ENCODE measurements at regions not wholly inside any gene's neighbourhood (a gene's known extent, or its start where the extent isn't known, plus 50 kb on each side); places are given as distances from the start of the nearest gene placed in this dataset.

- no peak for ATAC-seq
- TF ChIP-seq CREB5 (CRISPR knock-in tag; IDR thresholded peaks at IDR 0.05; ENCODE audit: low read depth) (no peak), TCF4 (CRISPR knock-in tag; IDR thresholded peaks at IDR 0.05; ENCODE audit: borderline replicate concordance) (no peak), ESRRG (CRISPR knock-in tag; IDR thresholded peaks at IDR 0.05) (no peak), TOX (CRISPR knock-in tag; IDR thresholded peaks at IDR 0.05; ENCODE audit: borderline replicate concordance) (no peak), ISL1 (CRISPR knock-in tag; IDR thresholded peaks at IDR 0.05) (no peak), SNAI2 (CRISPR knock-in tag; IDR thresholded peaks at IDR 0.05) (no peak), ZNF8 (CRISPR knock-in tag; IDR thresholded peaks at IDR 0.05) (no peak), RARB (CRISPR knock-in tag; IDR thresholded peaks at IDR 0.05) (no peak), TSHZ2 (CRISPR knock-in tag; IDR thresholded peaks at IDR 0.05) (no peak), ZC3H10 (CRISPR knock-in tag; IDR thresholded peaks at IDR 0.05) (no peak), PPARA (CRISPR knock-in tag; IDR thresholded peaks at IDR 0.05; ENCODE audit: borderline replicate concordance) (no peak), ZNF70 (CRISPR knock-in tag; IDR thresholded peaks at IDR 0.05) (no peak), OSR1 (CRISPR knock-in tag; IDR thresholded peaks at IDR 0.05) (no peak), CSDC2 (CRISPR knock-in tag; IDR thresholded peaks at IDR 0.05) (no peak), ZFP3 (CRISPR knock-in tag; IDR thresholded peaks at IDR 0.05) (no peak), ZNF565 (CRISPR knock-in tag; conservative IDR thresholded peaks at IDR 0.05; ENCODE audit: low read depth) (no peak)
These were observed 82.5 kb downstream of the RPL22L1 start for GRCh38 chr3:170787464-170787863.

- TF ChIP-seq ISL1 (CRISPR knock-in tag; IDR thresholded peaks at IDR 0.05) (no peak), ZNF565 (CRISPR knock-in tag; conservative IDR thresholded peaks at IDR 0.05; ENCODE audit: low read depth) (no peak), ZNF8 (CRISPR knock-in tag; IDR thresholded peaks at IDR 0.05) (no peak), ZFP3 (CRISPR knock-in tag; IDR thresholded peaks at IDR 0.05) (no peak), RARB (CRISPR knock-in tag; IDR thresholded peaks at IDR 0.05) (no peak), ESRRG (CRISPR knock-in tag; IDR thresholded peaks at IDR 0.05) (no peak)
- ATAC-seq, result no peak
These were observed 84.5 kb downstream of the RPL22L1 start for GRCh38 chr3:170785454-170785853.

- no peak for ATAC-seq
- TF ChIP-seq SNAI2 (CRISPR knock-in tag; IDR thresholded peaks at IDR 0.05) (no peak), OSR1 (CRISPR knock-in tag; IDR thresholded peaks at IDR 0.05) (no peak), ISL1 (CRISPR knock-in tag; IDR thresholded peaks at IDR 0.05) (no peak), BACH2 (CRISPR knock-in tag; IDR thresholded peaks at IDR 0.05; ENCODE audit: borderline replicate concordance) (no peak)
These were observed 85.6 kb downstream of the RPL22L1 start for GRCh38 chr3:170784406-170784805.

- ATAC-seq, result no peak
- TF ChIP-seq ESRRG (CRISPR knock-in tag; IDR thresholded peaks at IDR 0.05) (no peak), GLIS3 (CRISPR knock-in tag; IDR thresholded peaks at IDR 0.05) (no peak), ZC3H10 (CRISPR knock-in tag; IDR thresholded peaks at IDR 0.05) (no peak), ZFP3 (CRISPR knock-in tag; IDR thresholded peaks at IDR 0.05) (no peak), RARB (CRISPR knock-in tag; IDR thresholded peaks at IDR 0.05) (no peak), TCF4 (CRISPR knock-in tag; IDR thresholded peaks at IDR 0.05; ENCODE audit: borderline replicate concordance) (no peak)
These were observed 89.0 kb downstream of the RPL22L1 start for GRCh38 chr3:170780955-170781354.

- ATAC-seq, result no peak
- no peak for TF ChIP-seq CSRNP3 (CRISPR knock-in tag; IDR thresholded peaks at IDR 0.05)
- TF ChIP-seq TSHZ2 (CRISPR knock-in tag; IDR thresholded peaks at IDR 0.05), result no peak
- TF ChIP-seq TCF4 (CRISPR knock-in tag; IDR thresholded peaks at IDR 0.05; ENCODE audit: borderline replicate concordance), result no peak
- no peak for TF ChIP-seq ZC3H10 (CRISPR knock-in tag; IDR thresholded peaks at IDR 0.05)
- TF ChIP-seq CREB5 (CRISPR knock-in tag; IDR thresholded peaks at IDR 0.05; ENCODE audit: low read depth), result no peak
- no peak for TF ChIP-seq ZFP3 (CRISPR knock-in tag; IDR thresholded peaks at IDR 0.05)
- no peak for TF ChIP-seq ZNF565 (CRISPR knock-in tag; conservative IDR thresholded peaks at IDR 0.05; ENCODE audit: low read depth)
- no peak for TF ChIP-seq RARB (CRISPR knock-in tag; IDR thresholded peaks at IDR 0.05)
- no peak for TF ChIP-seq BACH2 (CRISPR knock-in tag; IDR thresholded peaks at IDR 0.05; ENCODE audit: borderline replicate concordance)
- no peak for TF ChIP-seq PPARA (CRISPR knock-in tag; IDR thresholded peaks at IDR 0.05; ENCODE audit: borderline replicate concordance)
- TF ChIP-seq ARNTL (CRISPR knock-in tag; IDR thresholded peaks at IDR 0.05; ENCODE audit: borderline replicate concordance, low read depth), result no peak
- TF ChIP-seq SNAI2 (CRISPR knock-in tag; IDR thresholded peaks at IDR 0.05), result no peak
- TF ChIP-seq ZNF8 (CRISPR knock-in tag; IDR thresholded peaks at IDR 0.05), result no peak
These were observed 89.5 kb downstream of the RPL22L1 start for GRCh38 chr3:170780471-170780870.

Measured in SK-N-SH treated with all-trans-retinoic acid at 6 μM for 48 hours (cell line).